HEK293 (cell line): ENCODE measurements at regions not wholly inside any gene's neighbourhood (a gene's known extent, or its start where the extent isn't known, plus 50 kb on each side); places are given as distances from the start of the nearest gene placed in this dataset.

Experiments used
- EGR2 ChIP-seq: fragments of 450-650 bp; formaldehyde crosslinking; IDR thresholded peaks from 2 replicates; pipeline ENCODE4 v1.5.1; 2016; ENCODE audit warnings: low read depth, missing biosample characterization, missing genetic modification characterization
- MZF1 ChIP-seq: fragments of 450-650 bp; formaldehyde crosslinking; IDR thresholded peaks from 2 replicates; pipeline ENCODE4 v1.5.1; 2017; ENCODE audit warnings: missing biosample characterization, missing genetic modification characterization, borderline replicate concordance
- YY1 ChIP-seq: fragments of 450-650 bp; formaldehyde crosslinking; IDR thresholded peaks from 2 replicates; pipeline ENCODE4 v1.5.1; 2018; ENCODE audit warnings: missing biosample characterization, missing genetic modification characterization
- ZFP69B ChIP-seq: fragments of 450-650 bp; formaldehyde crosslinking; IDR thresholded peaks from 2 replicates; pipeline ENCODE4 v1.5.1; 2016; ENCODE audit warnings: missing biosample characterization, missing genetic modification characterization
- ZNF274 ChIP-seq, 2 experiments: fragments of 200-500 bp in 1 of 2; fragments of 450-650 bp in 1 of 2; sonication (Bioruptor generic) in 1 of 2; formaldehyde crosslinking in 1 of 2; IDR thresholded peaks; 2 replicates each; pipeline versions ENCODE4 v1.5.1 to v1.6.1; 2014 to 2016; ENCODE audit warnings: borderline replicate concordance in 1 of 2, inconsistent platforms in 1 of 2, low read length in 1 of 2, missing biosample characterization in 1 of 2, missing genetic modification characterization in 1 of 2
- ZNF830 ChIP-seq: fragments of 450-650 bp; IDR thresholded peaks from 2 replicates; pipeline ENCODE4 v1.5.0; 2018; ENCODE audit warnings: missing biosample characterization, missing genetic modification characterization, low read depth, mild to moderate bottlenecking, moderate library complexity

- TF ChIP-seq MZF1 (tag by site-specific recombination) (no peak), ZNF274 (IDR thresholded peaks at IDR 0.05; ENCODE audit: low read length) (no peak), ZNF274 (tag by site-specific recombination; IDR thresholded peaks at IDR 0.05; ENCODE audit: borderline replicate concordance) (no peak), EGR2 (tag by site-specific recombination) (no peak), YY1 (no peak), ZNF830 (tag by site-specific recombination) (no peak), ZFP69B (tag by site-specific recombination) (no peak)
These were observed 212.7 kb upstream of the SALL3 start for GRCh38 chr18:78766651-78767533.
